SU-DHL-6 (cell line): ENCODE measurements at regions not wholly inside any gene's neighbourhood (a gene's known extent, or its start where the extent isn't known, plus 50 kb on each side); places are given as distances from the start of the nearest gene placed in this dataset.

Source experiments
- CTCF ChIP-seq: fragments of 200-600 bp; sonication (generic); IDR thresholded peaks from one replicate; pipeline ENCODE4 v1.5.1; 2017; ENCODE audit warnings: antibody characterized with exemption, mild to moderate bottlenecking, low read length, moderate library complexity; ENCODE audit not compliant: insufficient read depth, poor library complexity, severe bottlenecking
- EZH2phosphoT487 ChIP-seq: fragments of 200-600 bp; sonication (generic), shearing (Covaris generic); conservative IDR thresholded peaks from 2 replicates; pipeline ENCODE4 v1.6.1; 2018; ENCODE audit warnings: mild to moderate bottlenecking, antibody characterized with exemption, low read length, moderate library complexity, mixed read lengths

- TF ChIP-seq CTCF: no peak
- no peak for TF ChIP-seq EZH2phosphoT487
These were observed 91.7 kb downstream of the LITAF start for GRCh38 chr16:11495066-11495407.
